ENCODE measurements at regions not wholly inside any gene's neighbourhood (a gene's known extent, or its start where the extent isn't known, plus 50 kb on each side); places are given as distances from the start of the nearest gene placed in this dataset.

DNA sequence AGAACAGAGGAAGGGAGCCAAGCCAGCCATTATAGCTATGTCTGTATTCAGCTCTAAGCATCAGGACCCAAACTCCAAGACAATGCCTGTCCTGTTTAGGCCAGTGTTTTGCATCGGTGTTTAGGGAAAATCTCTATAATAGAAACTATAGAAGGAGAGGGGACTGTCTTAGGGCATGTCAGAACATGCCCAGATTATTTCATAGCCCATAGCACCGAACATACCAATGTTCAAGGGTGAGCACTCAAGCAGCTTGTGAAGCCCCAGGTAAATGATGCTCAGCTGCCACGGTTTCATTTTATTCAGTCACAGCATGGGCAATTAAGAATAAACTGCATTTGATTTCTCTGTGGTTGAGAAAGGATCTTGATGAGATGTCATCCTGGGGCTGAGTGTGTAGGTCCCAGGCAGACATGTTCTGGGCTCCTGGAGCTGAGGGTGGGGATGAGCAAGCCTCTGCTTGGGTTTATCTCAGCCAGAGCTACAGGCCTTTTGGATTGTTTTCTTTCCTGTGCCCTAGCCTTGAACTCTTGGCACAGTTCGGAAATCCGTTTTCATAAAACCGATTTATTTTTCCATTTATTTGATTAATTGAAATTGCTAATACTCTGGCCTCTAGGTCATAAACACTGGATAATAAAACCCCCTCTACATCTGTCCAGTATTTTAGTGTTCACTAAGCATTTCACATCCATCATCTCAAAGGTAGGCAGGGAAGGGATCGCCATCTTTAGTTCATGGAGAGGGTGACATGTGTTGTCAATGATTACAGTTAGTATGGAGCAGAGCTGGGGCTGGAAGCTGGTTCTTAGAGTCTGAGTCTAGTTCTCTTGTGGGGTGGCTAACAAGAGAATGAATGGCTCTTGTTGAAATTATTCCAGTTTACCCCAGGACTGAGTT lies 290.7 kb upstream of the ASIC2 start:
- peaks cover 0 to 3% (median 1%) of the 10 kb centered on the region in 4 donors for H3K27me3 ChIP-seq (ENCODE audit: control insufficient read depth in 4 of 4, insufficient read depth in 4 of 4, low read length in 3 of 4)
- no peak for DNase-seq (ENCODE audit: low spot score)
- TF ChIP-seq YY1 (IDR thresholded peaks at IDR 0.05), result no peak
- TF ChIP-seq HNF4A (conservative IDR thresholded peaks at IDR 0.05), result no peak
- TF ChIP-seq TAF1 (conservative IDR thresholded peaks at IDR 0.05), result no peak
- TF ChIP-seq, protein P1, sequence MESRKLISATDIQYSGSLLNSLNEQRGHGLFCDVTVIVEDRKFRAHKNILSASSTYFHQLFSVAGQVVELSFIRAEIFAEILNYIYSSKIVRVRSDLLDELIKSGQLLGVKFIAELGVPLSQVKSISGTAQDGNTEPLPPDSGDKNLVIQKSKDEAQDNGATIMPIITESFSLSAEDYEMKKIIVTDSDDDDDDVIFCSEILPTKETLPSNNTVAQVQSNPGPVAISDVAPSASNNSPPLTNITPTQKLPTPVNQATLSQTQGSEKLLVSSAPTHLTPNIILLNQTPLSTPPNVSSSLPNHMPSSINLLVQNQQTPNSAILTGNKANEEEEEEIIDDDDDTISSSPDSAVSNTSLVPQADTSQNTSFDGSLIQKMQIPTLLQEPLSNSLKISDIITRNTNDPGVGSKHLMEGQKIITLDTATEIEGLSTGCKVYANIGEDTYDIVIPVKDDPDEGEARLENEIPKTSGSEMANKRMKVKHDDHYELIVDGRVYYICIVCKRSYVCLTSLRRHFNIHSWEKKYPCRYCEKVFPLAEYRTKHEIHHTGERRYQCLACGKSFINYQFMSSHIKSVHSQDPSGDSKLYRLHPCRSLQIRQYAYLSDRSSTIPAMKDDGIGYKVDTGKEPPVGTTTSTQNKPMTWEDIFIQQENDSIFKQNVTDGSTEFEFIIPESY (IDR thresholded peaks at IDR 0.05), result no peak
- no peak for TF ChIP-seq ATF3 (IDR thresholded peaks at IDR 0.05)
- TF ChIP-seq FOXA1 (IDR thresholded peaks at IDR 0.05), result no peak
- TF ChIP-seq RAD21 (IDR thresholded peaks at IDR 0.05), result no peak
- no peak for TF ChIP-seq CTCF (IDR thresholded peaks at IDR 0.05; ENCODE audit: low read depth, low read length, missing input control)
- TF ChIP-seq EGR1 (IDR thresholded peaks at IDR 0.05; ENCODE audit: low read depth in 2 of 2), result no peak
- no peak for TF ChIP-seq FOXA2 (IDR thresholded peaks at IDR 0.05)
- TF ChIP-seq NR2F2 (IDR thresholded peaks at IDR 0.05), result no peak
- TF ChIP-seq, protein P2, sequence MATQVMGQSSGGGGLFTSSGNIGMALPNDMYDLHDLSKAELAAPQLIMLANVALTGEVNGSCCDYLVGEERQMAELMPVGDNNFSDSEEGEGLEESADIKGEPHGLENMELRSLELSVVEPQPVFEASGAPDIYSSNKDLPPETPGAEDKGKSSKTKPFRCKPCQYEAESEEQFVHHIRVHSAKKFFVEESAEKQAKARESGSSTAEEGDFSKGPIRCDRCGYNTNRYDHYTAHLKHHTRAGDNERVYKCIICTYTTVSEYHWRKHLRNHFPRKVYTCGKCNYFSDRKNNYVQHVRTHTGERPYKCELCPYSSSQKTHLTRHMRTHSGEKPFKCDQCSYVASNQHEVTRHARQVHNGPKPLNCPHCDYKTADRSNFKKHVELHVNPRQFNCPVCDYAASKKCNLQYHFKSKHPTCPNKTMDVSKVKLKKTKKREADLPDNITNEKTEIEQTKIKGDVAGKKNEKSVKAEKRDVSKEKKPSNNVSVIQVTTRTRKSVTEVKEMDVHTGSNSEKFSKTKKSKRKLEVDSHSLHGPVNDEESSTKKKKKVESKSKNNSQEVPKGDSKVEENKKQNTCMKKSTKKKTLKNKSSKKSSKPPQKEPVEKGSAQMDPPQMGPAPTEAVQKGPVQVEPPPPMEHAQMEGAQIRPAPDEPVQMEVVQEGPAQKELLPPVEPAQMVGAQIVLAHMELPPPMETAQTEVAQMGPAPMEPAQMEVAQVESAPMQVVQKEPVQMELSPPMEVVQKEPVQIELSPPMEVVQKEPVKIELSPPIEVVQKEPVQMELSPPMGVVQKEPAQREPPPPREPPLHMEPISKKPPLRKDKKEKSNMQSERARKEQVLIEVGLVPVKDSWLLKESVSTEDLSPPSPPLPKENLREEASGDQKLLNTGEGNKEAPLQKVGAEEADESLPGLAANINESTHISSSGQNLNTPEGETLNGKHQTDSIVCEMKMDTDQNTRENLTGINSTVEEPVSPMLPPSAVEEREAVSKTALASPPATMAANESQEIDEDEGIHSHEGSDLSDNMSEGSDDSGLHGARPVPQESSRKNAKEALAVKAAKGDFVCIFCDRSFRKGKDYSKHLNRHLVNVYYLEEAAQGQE (IDR thresholded peaks at IDR 0.05), result no peak
- no peak for TF ChIP-seq GABPA (IDR thresholded peaks at IDR 0.05 in 1 of 2, conservative IDR thresholded peaks at IDR 0.05 in 1 of 2)
- TF ChIP-seq, protein P3, sequence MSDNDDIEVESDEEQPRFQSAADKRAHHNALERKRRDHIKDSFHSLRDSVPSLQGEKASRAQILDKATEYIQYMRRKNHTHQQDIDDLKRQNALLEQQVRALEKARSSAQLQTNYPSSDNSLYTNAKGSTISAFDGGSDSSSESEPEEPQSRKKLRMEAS (IDR thresholded peaks at IDR 0.05), result no peak
- no peak for TF ChIP-seq HNF4G (IDR thresholded peaks at IDR 0.05)
- no peaks in the 10 kb centered on the region for H3K9me3 ChIP-seq (ENCODE audit: control insufficient read depth in 4 of 4, low read length in 3 of 4)
- no peak overlapping the region for H3K9ac ChIP-seq (ENCODE audit: low read depth in 1 of 2, low read length in 2 of 2)
- H3K4me3 ChIP-seq (ENCODE audit: low read depth in 1 of 3, low read length in 3 of 3), result no peak overlapping the region
- H3K27ac ChIP-seq (ENCODE audit: low read depth in 1 of 2, low read length in 2 of 2), result no peak overlapping the region
- WGBS, result 74% methylated on average over 7 of the region's 7 CpGs
- no peaks in the 10 kb centered on the region for H3K36me3 ChIP-seq (ENCODE audit: control insufficient read depth in 4 of 4, insufficient read depth in 3 of 4, low read depth in 1 of 4, low read length in 3 of 4)
- no peaks in the 10 kb centered on the region for H3K4me1 ChIP-seq (ENCODE audit: control insufficient read depth in 4 of 4, insufficient read depth in 4 of 4, low read length in 3 of 4)

All from liver (tissue), 8 donors.